ENCODE measurements at regions not wholly inside any gene's neighbourhood (a gene's known extent, or its start where the extent isn't known, plus 50 kb on each side); places are given as distances from the start of the nearest gene placed in this dataset.

DNA sequence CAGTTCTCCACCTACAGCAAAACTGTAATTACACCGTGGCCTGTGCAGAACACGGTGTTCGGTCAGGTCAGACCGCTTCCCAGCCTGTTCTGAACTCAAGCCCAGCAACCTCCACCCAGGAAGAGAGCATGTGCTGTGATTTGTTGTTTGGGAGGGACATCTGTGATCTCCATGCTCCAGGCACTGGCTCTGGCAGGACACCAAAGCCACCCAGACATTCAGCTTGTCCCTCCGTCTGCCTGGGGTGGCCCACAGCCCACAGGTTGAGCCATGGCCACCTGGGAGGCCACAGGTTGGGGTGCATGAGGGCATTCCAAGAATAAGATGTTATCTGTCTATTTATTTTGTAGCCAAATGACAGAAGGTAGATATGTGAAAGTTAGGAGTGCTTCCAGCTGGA lies 1091.1 kb downstream of the VRK1 start:
- no peak for DNase-seq (ENCODE audit: low read depth in 4 of 4, low spot score in 1 of 4)

DNA sequence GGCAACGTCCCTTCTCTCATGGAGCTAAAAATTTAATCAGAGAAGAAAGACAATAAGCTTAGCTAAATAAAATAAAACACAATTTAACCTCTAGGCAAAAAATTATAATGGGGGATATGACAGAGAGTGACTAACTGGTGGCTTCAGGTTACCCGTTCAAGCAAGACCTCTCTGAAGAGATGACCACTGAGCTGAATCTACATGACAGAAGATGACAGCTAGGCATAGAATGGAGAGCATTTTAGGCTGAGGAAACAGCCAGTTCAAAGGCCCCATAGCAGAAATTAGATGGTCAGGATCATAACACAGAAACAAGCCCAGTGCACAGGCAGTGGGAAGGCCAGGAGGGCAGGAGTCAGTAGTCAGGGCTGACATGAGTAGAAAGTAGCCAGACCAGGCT lies 1094.3 kb downstream of the VRK1 start:
- no peak for DNase-seq (ENCODE audit: low read depth in 4 of 4, low spot score in 1 of 4)

DNA sequence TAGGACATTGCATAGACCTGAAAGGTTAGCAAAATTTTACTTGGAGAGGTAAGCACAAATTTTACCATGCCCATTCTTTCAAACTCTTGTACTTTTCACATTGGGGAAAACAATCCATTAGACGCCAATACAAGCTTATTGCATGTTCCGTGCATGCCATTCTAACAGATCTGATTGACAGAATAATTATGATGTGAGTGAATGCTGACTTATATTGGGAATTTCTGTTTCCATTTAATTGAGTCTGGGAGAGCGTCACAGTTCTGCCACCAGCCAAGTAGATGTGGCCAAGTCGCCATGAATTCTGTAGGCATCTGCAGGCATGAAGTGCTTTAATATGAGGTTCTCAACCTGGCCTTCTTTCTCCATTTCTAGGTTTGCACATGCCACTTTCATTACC lies 1097.4 kb downstream of the VRK1 start:
- DNase-seq (ENCODE audit: low read depth in 4 of 4, low spot score in 1 of 4): no peak

DNA sequence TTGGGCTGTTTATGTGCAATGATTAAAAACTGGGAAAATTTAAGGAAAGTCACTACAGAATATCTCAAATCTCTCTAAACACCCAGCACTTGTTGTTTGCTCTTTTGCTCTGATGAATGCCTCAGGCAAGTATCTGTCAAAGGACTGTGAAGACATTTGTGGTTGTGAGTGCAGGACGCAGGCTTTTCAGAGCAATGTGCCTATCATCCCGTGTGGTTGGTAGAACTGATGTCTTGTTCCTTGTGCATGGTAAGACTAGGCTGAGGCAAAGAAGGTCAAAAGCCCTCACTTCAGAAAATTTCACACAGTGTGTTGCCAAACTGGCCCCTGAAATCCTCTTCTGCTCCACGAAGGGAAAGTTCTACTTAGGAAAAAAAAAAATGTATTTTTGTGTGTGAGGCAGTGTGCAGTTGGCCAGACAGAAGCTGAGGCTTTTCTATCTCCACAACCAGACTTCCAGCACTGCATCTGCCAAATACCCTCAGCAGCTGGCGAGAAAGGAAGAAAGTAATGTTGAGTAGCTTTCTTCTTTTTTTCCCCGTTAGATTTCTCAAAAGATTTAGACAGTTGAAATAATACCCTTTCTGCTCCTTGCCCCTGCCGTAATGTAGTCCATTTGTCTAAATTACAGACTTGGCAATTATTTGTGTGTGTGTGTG lies 1103.1 kb downstream of the VRK1 start:
- no peak for DNase-seq (ENCODE audit: low read depth in 4 of 4, low spot score in 1 of 4)

DNA sequence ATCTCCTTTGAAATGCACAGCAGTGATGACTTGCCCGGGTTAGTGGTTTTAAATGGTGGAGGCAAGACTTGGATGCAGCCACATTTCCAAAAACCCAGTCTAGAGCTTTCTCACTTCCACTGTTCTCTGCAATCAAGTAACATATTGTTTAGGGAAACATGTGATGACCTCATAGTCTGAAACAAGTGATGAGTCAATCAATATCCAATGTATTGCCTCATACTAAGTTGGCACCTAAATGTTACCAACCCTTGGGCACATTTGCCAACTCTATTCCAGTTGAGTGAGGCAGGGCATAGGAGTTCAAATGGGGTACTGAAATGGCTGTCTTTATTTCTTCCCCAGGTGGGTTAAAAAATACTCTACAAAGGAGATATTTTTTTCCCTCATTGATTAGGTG lies 1105.4 kb downstream of the VRK1 start:
- DNase-seq (ENCODE audit: low read depth in 4 of 4, low spot score in 1 of 4): no peak

DNA sequence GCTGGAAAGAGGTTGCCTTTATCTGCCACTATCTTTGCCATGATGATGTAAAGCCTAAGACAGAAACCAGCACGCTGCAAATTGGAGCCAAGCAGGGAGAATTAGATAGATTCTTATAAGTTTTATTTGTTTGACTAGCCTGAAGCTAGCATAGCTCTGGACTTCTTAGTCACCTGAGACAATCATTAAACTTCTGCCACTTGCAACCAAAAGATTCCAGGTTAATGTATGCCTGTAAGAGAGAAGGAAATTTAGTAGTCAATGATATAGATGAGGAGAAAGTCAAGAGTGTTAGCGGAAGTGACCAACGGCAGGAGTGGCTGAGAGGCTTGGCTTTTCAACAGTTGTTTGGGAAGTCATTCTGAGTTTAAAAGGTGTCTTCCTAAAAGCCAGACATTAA lies 1106.6 kb downstream of the VRK1 start:
- DNase-seq (ENCODE audit: low read depth in 4 of 4, low spot score in 1 of 4): no peak

DNA sequence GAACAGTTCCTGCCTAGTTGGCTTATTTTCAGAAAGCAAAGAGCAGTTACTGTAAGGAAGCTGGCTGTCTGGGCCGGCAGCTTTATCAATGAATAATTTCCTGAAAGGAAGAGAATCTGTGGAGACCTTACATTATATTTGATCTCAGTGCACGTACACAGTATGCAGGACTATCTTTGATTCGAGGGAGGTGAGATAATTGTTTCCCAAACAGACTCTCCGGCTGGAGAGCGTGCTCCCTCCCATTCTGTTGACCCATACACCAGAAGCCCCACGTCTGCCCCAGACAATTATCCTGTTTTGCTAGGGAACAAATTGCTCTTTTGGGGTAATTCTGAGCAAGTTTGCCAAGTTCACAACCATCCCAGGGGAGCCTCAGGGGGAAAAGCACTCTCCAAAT lies 1115.0 kb downstream of the VRK1 start:
- DNase-seq (ENCODE audit: low read depth in 4 of 4, low spot score in 1 of 4): no peak

DNA sequence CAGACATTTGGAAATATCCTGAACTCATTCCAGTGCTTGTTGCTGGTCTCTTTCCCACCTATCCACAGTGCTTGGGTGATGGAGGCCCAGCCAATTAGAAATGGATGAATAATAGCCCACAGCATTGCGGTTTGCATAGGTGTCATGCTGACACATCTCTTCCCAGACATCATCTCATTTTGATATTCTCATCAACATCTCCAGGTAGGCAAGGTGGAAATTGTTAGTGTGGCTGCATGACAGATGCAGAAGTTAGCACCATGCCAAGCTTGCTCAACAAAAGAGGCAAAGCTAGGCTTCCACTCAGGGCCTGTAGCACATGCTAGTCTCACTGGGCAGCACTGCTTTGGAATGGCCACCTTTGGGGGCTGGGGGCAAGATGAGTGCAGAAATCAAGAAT lies 1118.9 kb downstream of the VRK1 start:
- no peak for DNase-seq (ENCODE audit: low read depth in 4 of 4, low spot score in 1 of 4)

DNA sequence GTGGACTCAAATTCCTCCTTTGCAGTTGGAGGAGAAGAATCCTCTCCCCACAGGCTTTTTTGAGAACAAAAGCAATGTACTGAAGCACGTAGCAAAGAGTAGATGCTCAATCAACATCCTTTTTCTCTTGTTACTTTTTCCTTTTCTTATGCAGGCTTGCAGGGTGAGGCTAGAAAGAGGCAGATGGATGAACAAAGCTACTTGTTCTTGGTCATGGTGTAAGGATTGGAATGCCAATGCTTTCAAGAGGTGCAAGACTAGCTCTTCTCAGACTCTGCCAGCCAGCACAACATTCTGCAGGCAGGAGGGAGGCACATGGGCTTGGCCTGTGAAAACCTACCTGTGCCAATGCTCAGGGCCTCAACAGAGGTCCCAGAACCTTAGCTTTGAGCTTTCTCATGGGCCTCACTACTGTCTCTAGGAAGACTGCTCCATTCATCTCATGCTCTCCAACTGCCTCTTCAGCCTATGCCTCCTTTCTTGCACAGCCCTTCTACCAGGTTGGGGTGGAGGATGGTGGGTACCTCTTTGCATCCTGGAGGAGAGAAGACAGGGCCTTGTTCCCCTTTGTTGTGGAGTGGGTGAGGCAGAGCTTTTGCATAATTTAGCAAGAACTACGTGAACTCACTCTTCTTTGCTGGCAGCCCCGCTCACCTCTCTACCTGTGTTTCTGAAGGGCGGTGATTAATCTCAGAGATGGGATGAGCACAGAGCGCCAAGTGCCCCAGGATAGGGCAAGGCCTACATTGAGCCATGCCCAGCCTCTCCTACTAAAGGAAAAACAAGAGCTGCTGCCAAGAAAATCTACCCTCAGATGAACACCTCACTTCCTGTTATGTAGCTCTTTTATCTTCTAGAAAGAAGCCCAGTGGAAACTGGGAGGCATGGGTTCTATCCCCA lies 1119.7 kb downstream of the VRK1 start:
- no peak for DNase-seq (ENCODE audit: low read depth in 4 of 4, low spot score in 1 of 4)

DNA sequence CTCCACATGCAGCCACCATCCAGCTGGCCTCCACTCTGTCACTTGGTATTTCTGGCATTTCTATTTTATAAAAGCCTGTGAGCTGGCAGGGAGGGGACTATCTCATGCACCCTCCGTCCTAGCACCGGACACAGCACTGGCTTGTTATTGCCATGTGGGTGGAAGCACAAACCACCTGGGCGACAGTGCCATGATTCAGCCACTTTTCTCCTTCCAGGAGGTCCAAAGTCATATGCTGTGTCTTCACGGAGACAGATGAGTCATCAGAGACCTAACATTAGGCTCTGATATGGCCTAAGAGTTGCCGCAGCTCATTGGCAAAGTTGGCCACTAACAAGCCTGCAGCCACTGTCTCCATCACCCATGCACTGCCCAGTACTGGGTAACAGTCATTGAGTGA lies 1123.0 kb downstream of the VRK1 start:
- no peak for DNase-seq (ENCODE audit: low read depth in 4 of 4, low spot score in 1 of 4)

DNA sequence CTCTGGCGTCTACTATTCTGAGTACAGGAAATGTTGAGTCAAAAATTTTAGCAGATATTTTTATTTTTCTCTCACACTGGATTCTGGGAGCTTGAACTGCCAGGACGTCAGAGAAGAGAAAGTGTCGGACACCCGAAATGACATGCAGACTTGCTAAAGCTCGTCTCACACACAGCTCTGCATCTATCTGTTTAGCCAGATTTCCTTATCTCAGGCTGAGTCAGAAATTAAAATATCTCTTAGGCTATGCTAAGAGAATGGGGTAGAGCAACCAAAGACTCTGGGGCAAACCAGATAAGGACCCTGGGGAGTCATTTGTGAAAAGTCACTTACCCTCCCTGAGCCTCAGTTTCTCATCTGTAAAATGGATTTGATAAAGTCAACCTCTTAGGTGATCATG lies 1124.1 kb downstream of the VRK1 start:
- no peak for DNase-seq (ENCODE audit: low read depth in 4 of 4, low spot score in 1 of 4)

DNA sequence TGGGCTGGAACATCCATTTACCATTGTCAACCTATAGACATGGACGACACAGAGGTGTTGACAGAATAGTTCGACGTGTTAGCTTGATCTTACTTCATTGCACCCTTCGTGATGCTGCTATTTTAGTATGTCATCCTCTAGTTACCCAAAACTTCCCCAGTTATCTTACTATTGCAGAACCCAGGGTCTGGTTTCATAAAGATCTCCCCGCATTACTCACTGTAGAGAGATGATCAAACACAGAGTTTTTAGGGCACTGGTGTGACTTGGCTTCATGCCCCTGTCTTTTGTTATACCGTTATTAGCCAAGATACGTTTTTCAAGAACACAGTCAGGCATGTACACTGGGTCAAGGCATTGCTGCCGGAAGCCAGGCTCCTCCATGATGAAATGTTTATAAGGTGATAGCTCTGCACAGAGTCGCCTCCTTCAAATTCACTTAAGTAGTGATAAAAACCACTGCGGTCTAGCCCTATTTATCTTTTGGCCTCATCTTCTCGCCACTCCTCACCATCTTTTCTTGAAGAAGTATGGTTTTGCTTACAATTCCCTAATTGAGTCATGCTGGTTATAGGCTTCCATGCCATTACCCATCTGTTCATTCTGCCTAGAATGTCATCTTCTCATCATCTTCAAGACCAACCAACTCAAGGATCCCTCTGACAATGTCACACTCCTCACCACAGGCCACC lies 1127.9 kb downstream of the VRK1 start:
- no peak for DNase-seq (ENCODE audit: low read depth in 4 of 4, low spot score in 1 of 4)

DNA sequence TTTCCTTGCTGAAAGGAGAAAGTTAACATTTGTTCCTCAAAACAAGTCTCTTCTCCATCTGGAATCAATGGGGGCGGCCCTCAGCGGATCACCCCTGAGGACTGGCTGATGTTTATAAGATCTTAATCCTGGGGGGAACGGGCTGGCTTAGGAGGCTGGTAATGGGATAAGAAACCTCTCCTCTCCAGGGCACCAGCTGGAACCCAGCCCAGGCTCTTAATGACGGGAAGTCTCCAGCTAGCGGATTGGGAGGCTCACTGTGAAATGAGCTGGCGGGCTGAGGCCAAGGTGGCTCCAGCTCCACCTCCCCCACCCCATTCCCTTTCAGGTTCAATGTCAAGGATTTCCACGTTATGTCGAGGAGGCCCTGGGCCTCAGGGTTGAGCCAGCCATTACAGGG lies 1133.0 kb downstream of the VRK1 start:
- no peak for DNase-seq (ENCODE audit: low read depth in 4 of 4, low spot score in 1 of 4)

DNA sequence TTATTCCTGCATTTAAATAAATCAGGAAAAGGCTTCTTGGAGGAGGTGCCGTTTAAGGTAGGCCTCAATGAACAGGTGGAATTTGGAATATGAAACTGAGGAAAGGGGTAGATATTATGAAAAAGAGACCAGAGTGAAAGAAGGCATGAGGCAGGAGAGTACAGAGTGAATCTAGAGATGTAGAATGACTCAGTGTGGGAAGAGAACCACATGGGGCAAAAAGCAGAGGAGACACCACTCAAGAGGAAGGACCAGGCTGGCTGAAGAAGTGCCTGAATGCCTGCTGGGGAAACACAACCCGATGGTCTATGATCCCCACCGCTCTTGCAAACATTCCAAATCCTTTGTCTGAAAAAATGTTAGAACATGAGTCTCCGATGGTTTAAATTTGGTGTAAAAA lies 1134.1 kb downstream of the VRK1 start:
- no peak for DNase-seq (ENCODE audit: low read depth in 4 of 4, low spot score in 1 of 4)

DNA sequence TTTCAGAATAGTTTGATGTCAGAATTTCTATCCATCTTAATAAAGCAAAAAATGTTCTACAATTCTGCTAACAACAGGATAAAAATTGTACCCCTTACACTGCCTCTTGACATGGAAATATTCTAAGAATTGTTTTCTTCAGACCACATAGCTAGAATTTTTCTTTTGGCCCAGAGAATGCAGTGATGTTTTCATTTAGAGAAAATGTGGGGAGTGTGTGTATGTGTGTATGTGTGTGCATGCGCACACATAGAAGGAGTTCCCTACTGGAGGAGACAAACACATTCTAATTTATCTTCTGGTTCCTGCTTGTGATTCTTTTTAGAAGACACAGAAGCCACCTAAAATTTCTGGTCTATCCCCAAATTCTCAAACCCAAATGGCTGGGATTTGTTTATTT lies 1145.7 kb downstream of the VRK1 start:
- no peak for DNase-seq (ENCODE audit: low read depth in 4 of 4, low spot score in 1 of 4)

DNA sequence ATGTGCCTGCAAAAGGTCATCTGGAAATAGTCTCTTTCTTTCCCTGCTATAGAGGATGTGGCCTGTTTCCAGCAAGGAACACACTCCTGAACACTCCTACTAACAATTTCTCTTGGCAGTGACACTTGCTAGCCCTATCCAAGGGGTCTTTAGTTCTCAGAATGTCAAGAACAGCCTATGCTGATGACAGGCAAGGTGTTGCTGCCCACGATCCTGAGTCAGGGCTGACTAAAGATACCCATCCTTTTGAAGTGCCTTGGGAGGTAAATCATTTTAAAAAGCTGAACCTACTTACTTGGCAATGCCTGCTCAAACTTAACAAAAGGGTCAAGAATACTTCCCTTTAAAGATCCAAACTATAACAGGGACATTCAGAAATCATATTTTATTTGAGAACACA lies 1146.4 kb downstream of the VRK1 start:
- peak in 2 of 4 experiments; percentile 13 to 15 for DNase-seq (ENCODE audit: low read depth in 4 of 4, low spot score in 1 of 4)

DNA sequence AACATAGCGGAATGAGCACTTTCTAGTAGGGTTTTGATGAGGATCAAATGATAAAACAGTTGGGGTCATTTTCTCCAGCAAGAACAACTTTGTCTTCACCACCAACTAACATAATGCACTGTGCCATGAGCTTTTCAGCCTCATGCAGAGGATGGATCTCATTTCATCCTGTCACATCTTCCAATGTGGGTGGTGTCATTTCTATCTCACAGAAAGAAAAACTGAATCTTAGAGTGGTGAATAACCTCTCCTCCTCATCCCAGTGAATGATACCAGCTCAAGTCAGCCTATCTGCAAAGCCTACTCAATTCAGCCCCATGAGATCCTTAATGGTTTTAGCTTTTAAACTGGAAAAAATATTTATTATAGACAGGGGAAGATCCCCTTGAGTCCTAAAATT lies 1147.2 kb downstream of the VRK1 start:
- DNase-seq (ENCODE audit: low read depth in 4 of 4, low spot score in 1 of 4): no peak

DNA sequence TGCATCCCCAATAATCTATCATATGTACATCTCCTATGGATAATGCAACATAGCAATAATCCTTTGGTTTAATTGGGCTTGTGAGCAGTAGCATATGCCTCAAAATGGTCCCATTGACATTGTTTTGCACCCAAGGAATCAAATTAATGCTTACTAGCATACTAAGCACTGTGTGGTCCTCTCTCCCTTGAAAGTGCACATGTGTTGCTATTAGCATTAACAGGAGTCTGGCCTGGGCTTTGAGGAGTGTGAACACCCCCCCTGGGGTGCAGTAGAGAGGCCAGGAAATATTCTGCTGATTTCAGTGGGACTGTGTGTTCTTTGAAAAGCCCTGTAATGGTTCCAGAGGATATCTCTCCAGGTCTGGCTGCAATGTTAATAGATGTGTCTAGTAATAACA lies 1148.4 kb downstream of the VRK1 start:
- DNase-seq (ENCODE audit: low read depth in 4 of 4, low spot score in 1 of 4): no peak

DNA sequence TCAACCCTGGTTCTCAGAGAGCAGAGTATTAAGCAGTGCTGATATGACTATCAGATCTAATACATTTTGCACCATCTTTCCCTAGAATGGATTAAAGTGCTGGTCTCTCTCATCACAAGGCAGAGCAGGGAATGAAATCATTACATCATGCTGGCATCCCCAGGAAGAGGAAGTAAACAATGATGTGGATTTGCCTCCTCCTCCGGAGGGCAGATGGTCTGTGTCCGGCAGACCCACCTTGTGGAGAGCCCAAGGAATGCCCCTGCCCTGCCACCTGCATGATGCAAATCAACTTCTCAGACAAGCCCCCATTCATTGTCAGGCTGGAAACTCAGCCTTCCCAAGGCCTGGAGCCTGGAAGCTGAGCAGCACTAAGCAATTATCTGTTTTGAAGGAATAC lies 1149.1 kb downstream of the VRK1 start:
- no peak for DNase-seq (ENCODE audit: low read depth in 4 of 4, low spot score in 1 of 4)

DNA sequence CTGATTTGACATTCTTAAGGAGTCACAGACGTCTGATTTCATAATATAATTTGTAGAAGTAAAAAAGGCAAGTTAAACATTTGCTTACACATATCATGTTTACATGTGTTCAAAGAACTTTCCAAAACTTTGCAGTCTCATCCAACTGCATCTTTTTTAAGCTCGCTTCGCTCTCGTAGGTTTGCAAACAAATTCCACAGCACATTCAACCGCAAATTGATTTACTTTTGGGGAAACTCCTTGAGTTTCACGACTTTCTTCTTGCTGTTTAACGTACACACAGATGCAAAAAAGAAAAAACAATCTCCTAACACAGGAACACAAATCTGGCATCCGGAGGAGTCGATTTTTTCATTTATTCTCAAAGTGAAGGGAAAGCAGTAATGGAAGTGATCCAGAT lies 1149.5 kb downstream of the VRK1 start:
- DNase-seq (ENCODE audit: low read depth in 4 of 4, low spot score in 1 of 4): no peak

DNA sequence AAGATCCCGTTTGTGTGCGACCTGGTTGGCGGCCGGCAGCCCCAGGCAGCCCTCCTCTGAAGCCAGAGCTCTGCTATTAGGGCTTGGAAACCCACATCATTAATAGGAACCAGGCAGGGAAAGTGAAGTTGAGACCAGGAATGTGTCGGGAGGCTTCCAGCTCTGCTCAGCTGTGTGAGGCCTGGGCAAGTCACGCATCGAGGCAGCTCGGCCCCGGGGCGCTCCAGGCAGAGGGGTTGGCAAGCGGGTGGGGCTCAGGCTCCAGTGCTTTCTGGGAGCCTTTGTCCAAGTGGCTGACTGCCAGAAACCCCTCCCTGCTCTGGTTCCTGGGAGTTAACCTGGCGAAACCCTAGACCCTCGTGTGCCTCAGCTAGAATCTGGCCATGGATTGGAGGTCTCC lies 1151.7 kb downstream of the VRK1 start:
- DNase-seq (ENCODE audit: low read depth in 4 of 4, low spot score in 1 of 4): no peak
